HepG2 (cell line): ENCODE measurements at regions not wholly inside any gene's neighbourhood (a gene's known extent, or its start where the extent isn't known, plus 50 kb on each side); places are given as distances from the start of the nearest gene placed in this dataset.
"Not testable (repeated sequence)": the region's sequence is repeated elsewhere in the genome, so short reads cannot be mapped to it uniquely, and the experiment has no call there.

Experiments
- ATAC-seq: fragments of 200-7000 bp; cut with Tn5 transposase; 3 replicates; pipeline ENCODE4 v1.9.1; 2020; ENCODE audit warnings: mild to moderate bottlenecking, moderate library complexity
- BruUV-seq: library from RNA; stranded (reverse); fragments of 400-500 nt; replicated peaks from 2 replicates; lab custom pipeline; 2021; lab: Mats Ljungman, UMichigan
- CTCF ChIA-PET: fragments of 300-600 bp; formaldehyde crosslinking; extraction: SDS; loops from one replicate; lab custom pipeline; 2021; ENCODE audit warnings: low total read pairs, inconsistent platforms, low intra/inter-chr PET ratio; lab: Yijun Ruan, JAX
- POLR2A ChIA-PET: fragments of 350-600 bp; sonication (Branson Sonifier 250); formaldehyde crosslinking; loops from one replicate; lab custom pipeline; 2020; ENCODE audit warnings: antibody characterized with exemption, inconsistent platforms; lab: Yijun Ruan, JAX
- DNase-seq: peaks from one replicate; pipeline ENCODE4 v3.0.0-alpha.2; 2015; ENCODE audit warnings: low spot score
- FAIRE-seq: peaks from 3 replicates; lab custom pipeline; 2011; peaks lifted over from hg19 to GRCh38; lab: Jason Lieb, UNC
- H2AFZ ChIP-seq: one replicate; pipeline ENCODE4 v1.6.1; 2011; ENCODE audit warnings: low read length, inconsistent platforms
- H3K27ac ChIP-seq: fragments of 300-600 bp; 3 replicates; pipeline ENCODE4 v1.8.0; 2011; ENCODE audit warnings: mixed run types, mild to moderate bottlenecking, mixed read lengths, low read length, inconsistent platforms; ENCODE audit not compliant: insufficient read depth; ENCODE audit errors: extremely low read length
- H3K27me3 ChIP-seq, 2 experiments: fragments of 200-600 bp in 1 of 2; 2 replicates in 1 of 2; 3 replicates in 1 of 2; pipeline versions ENCODE4 v1.6.0 to v1.8.0; 2011; ENCODE audit warnings: low read length in 2 of 2, mild to moderate bottlenecking in 2 of 2, moderate library complexity in 2 of 2, inconsistent platforms in 1 of 2; ENCODE audit not compliant: insufficient read depth in 2 of 2, control insufficient read depth in 1 of 2
- H3K36me3 ChIP-seq, 2 experiments: fragments of 200-600 bp in 1 of 2; replicated peaks in 1 of 2; 2 replicates in 1 of 2; 3 replicates in 1 of 2; pipeline versions ENCODE4 v1.5.1 to v1.8.0; 2011; ENCODE audit warnings: low read length in 2 of 2, inconsistent platforms in 1 of 2; ENCODE audit not compliant: insufficient read depth in 2 of 2, control insufficient read depth in 1 of 2
- H3K4me1 ChIP-seq: 2 replicates; pipeline ENCODE4 v1.5.1; 2012; ENCODE audit warnings: low read length, inconsistent platforms; ENCODE audit not compliant: insufficient read depth
- H3K4me2 ChIP-seq: 2 replicates; pipeline ENCODE4 v1.6.0; 2011; ENCODE audit warnings: low read depth, low read length, inconsistent platforms
- H3K4me3 ChIP-seq, 3 experiments: fragments of 200-600 bp in 1 of 3; sonication (generic), shearing (Covaris generic) in 1 of 3; replicated peaks in 1 of 3; 2 replicates each; pipeline ENCODE4 v1.5.1; 2011 to 2016; ENCODE audit warnings: low read length in 3 of 3, inconsistent platforms in 2 of 3, low read depth in 2 of 3, mild to moderate bottlenecking in 2 of 3, control low read depth in 1 of 3, mixed read lengths in 1 of 3; ENCODE audit not compliant: insufficient read depth in 1 of 3
- H3K79me2 ChIP-seq: one replicate; pipeline ENCODE4 v1.6.1; 2011; ENCODE audit warnings: low read length, inconsistent platforms; ENCODE audit not compliant: insufficient read depth
- H3K9ac ChIP-seq: 2 replicates; pipeline ENCODE4 v1.6.0; 2011; ENCODE audit warnings: mild to moderate bottlenecking, low read depth, low read length, inconsistent platforms; ENCODE audit not compliant: insufficient read depth
- H3K9me3 ChIP-seq: 2 replicates; pipeline ENCODE4 v1.5.1; 2012; ENCODE audit warnings: mild to moderate bottlenecking, low read length
- H4K20me1 ChIP-seq: 2 replicates; pipeline ENCODE4 v1.6.0; 2011; ENCODE audit warnings: inconsistent platforms, mild to moderate bottlenecking, low read length, moderate library complexity; ENCODE audit not compliant: insufficient read depth
- ATF5 ChIP-seq: sonication (generic); formaldehyde crosslinking; IDR thresholded peaks from 2 replicates; pipeline ENCODE4 v1.4.0; 2020; ENCODE audit warnings: mild to moderate bottlenecking, low read depth, missing genetic modification reagents
- EZH2 ChIP-seq: conservative IDR thresholded peaks from 2 replicates; pipeline ENCODE4 v1.6.1; 2012; ENCODE audit warnings: mild to moderate bottlenecking, low read depth, low read length, moderate library complexity
- NKX3-1 ChIP-seq: sonication (generic); formaldehyde crosslinking; IDR thresholded peaks from 2 replicates; pipeline ENCODE4 v1.5.0; 2020; ENCODE audit warnings: missing genetic modification reagents
- SETDB1 ChIP-seq: sonication (generic); formaldehyde crosslinking; IDR thresholded peaks from 2 replicates; pipeline ENCODE4 v1.5.1; 2020; ENCODE audit warnings: missing genetic modification reagents, mild to moderate bottlenecking, borderline replicate concordance
- SIN3B ChIP-seq: fragments of 150-350 bp; IDR thresholded peaks from 2 replicates; pipeline ENCODE4 v1.6.1; 2014; ENCODE audit warnings: low read length
- ZMAT5 ChIP-seq: sonication (generic); formaldehyde crosslinking; IDR thresholded peaks from 2 replicates; pipeline ENCODE4 v1.5.0; 2020; ENCODE audit warnings: mild to moderate bottlenecking, low read depth, missing genetic modification reagents, borderline replicate concordance
- ZNF256 ChIP-seq: sonication (generic); formaldehyde crosslinking; conservative IDR thresholded peaks from 2 replicates; pipeline ENCODE4 v1.4.0; 2020; ENCODE audit warnings: missing genetic modification reagents
- ZXDC ChIP-seq: sonication (generic); formaldehyde crosslinking; IDR thresholded peaks from 2 replicates; pipeline ENCODE4 v1.5.0; 2020; ENCODE audit warnings: mild to moderate bottlenecking, missing genetic modification reagents
- WGBS: methylation state at CpG from one replicate; pipeline ENCODE4 v1.1.6; 2017; ENCODE audit warnings: low lambda C conversion rate; 5-methylcytosine and 5-hydroxymethylcytosine counted together
- in situ Hi-C: cut with HindIII; loops from 2 replicates; pipeline ENCODE4 v1.10.0; 2017; ENCODE audit warnings: low pct_unique_long_range_greater_than_20kb; ENCODE audit not compliant: extremely low pct_ligation_motif_present
- intact Hi-C: fragments of 100-400 bp; cut with micrococcal nuclease; formaldehyde crosslinking; loops from one replicate; pipeline ENCODE4 v1.10.0; 2022; ENCODE audit not compliant: unreplicated experiment

GRCh38 chr2:54025463-54026075, 54.8 kb upstream of the PSME4 start:
- H3K9me3 ChIP-seq, H4K20me1 ChIP-seq, ATAC-seq, FAIRE-seq, H3K36me3 ChIP-seq, H2AFZ ChIP-seq, H3K4me3 ChIP-seq, in situ Hi-C loops, H3K79me2 ChIP-seq, BruUV-seq, H3K4me2 ChIP-seq, H3K27me3 ChIP-seq, intact Hi-C loops, H3K27ac ChIP-seq, DNase-seq, H3K9ac ChIP-seq, CTCF ChIA-PET: not testable (repeated sequence)
- 90% methylated on average over 6 of the region's 6 CpGs for WGBS
- H3K4me1 ChIP-seq = peaks cover 15% of the 10 kb centered on the region
- POLR2A ChIA-PET = interaction anchor here (0.6 kb wide), 1 partner anchor 10 kb away, joined by 3 read pairs; no protein-coding TSS in a partner anchor

DNA sequence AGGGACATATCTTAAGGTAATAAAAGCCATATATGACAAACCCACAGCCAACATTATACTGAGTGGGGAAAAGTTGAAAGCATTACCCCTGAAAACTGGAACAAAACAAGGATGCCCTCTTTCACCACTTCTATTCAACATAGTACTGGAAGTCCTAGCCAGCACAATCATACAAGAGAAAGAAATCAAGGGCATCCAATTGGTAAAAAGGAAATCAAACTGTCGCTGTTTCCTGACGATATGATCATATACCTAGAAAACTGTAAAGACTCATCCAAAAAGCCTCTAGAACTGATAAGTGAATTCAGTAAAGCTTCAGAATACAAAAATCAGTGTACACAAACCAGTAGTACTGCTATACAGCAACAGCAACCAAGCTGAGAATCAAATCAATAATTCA, 53.8 kb upstream of the PSME4 start:
- H3K4me3 ChIP-seq = no peak overlapping the region

More for the DNA sequence above, 53.8 kb upstream of the PSME4 start:
- Histone ChIP-seq H3K9ac (no peak overlapping the region), H3K4me1 (peaks cover 9% of the 10 kb centered on the region), H2AFZ (no peak overlapping the region), H3K4me2 (no peak overlapping the region), H3K27ac (no peak overlapping the region), H3K36me3 (no peaks in the 10 kb centered on the region), H4K20me1 (no peaks in the 10 kb centered on the region), H3K9me3 (no peaks in the 10 kb centered on the region), H3K27me3 (no peaks in the 10 kb centered on the region), H3K79me2 (no peaks in the 10 kb centered on the region)
- 98% methylated on average over 2 of the region's 2 CpGs for WGBS
- no peak for FAIRE-seq
- TF ChIP-seq ATF5 (CRISPR knock-in tag) (no peak), ZXDC (CRISPR knock-in tag) (no peak), SIN3B (no peak), SETDB1 (no peak), EZH2 (no peak), ZNF256 (CRISPR knock-in tag) (no peak), ZMAT5 (CRISPR knock-in tag) (no peak), NKX3-1 (CRISPR knock-in tag) (no peak)
- in situ Hi-C loops (no loop called here), intact Hi-C loops (loop anchor here (5.0 kb wide), 1 partner anchor 37 kb away; no protein-coding TSS in a partner anchor)
- ChIA-PET CTCF (no interaction called here), POLR2A (no interaction called here)
- no TSS peak for BruUV-seq
- no peak for DNase-seq
- ATAC-seq = no peak
